ENCODE measurements at regions not wholly inside any gene's neighbourhood (a gene's known extent, or its start where the extent isn't known, plus 50 kb on each side); places are given as distances from the start of the nearest gene placed in this dataset.

GRCh38 chr6:25005010-25005409 is 69.2 kb upstream of the RIPOR2 start (continued):
- TF ChIP-seq STAT1 (conservative IDR thresholded peaks at IDR 0.05): no peak

- H3K79me2 ChIP-seq (ENCODE audit: control insufficient read depth, insufficient read depth, low read length): no peaks in the 10 kb centered on the region
- no peak overlapping the region for H2AFZ ChIP-seq (ENCODE audit: control insufficient read depth, low read depth, low read length)
- DNase-seq (ENCODE audit: low read depth, low spot score) (no peak), ATAC-seq (no peak), FAIRE-seq (no peak)
- POLR2A ChIA-PET: interaction anchor here (0.5 to 1.4 kb wide), 2 partner anchors 71 to 230 kb away, joined by 3 read pairs; partner anchors contain the start of gene RIPOR2
- no peaks in the 10 kb centered on the region for H3K27me3 ChIP-seq (replicated peaks in 1 of 2; ENCODE audit: control insufficient read depth in 2 of 2, insufficient read depth in 2 of 2, low read length in 1 of 2)
- H4K20me1 ChIP-seq (ENCODE audit: control insufficient read depth, insufficient read depth): no peaks in the 10 kb centered on the region
- RAD21 ChIA-PET (ENCODE audit: unreplicated experiment): interaction anchor here (0.8 to 4.6 kb wide), 13 partner anchors 8 to 150 kb away, joined by 3 to 25 read pairs (median 6); no protein-coding TSS in a partner anchor
- H3K4me2 ChIP-seq (ENCODE audit: control insufficient read depth, insufficient read depth): no peak overlapping the region
- H3K9ac ChIP-seq (ENCODE audit: control insufficient read depth, insufficient read depth, low read length): no peak overlapping the region
- H3K27ac ChIP-seq (ENCODE audit: control insufficient read depth, insufficient read depth): no peak overlapping the region
- CTCF ChIA-PET: interaction anchor here (1.1 to 8.3 kb wide), 9 partner anchors 11 to 150 kb away, joined by 4 to 64 read pairs (median 12); partner anchors contain the start of gene RIPOR2
- intact Hi-C loops (cut with micrococcal nuclease; ENCODE audit: unreplicated experiment) (no loop called here), in situ Hi-C loops (cut with MboI) (no loop called here)
- SMC1A ChIA-PET (ENCODE audit: uncharacterized antibody, unreplicated experiment): interaction anchor here (0.7 to 5.8 kb wide), 21 partner anchors 9 to 152 kb away, joined by 3 to 47 read pairs (median 6); no protein-coding TSS in a partner anchor
- H3K9me3 ChIP-seq (replicated peaks; ENCODE audit: control insufficient read depth, insufficient read depth, low read length): no peaks in the 10 kb centered on the region
- H3K36me3 ChIP-seq (ENCODE audit: control insufficient read depth in 2 of 2, insufficient read depth in 2 of 2, low read length in 1 of 2): no peaks in the 10 kb centered on the region
- no TSS peak for BruUV-seq (replicated peaks)
- 92% methylated on average over 1 of the region's 1 CpG for WGBS (ENCODE audit: insufficient coverage, insufficient replicate concordance, low lambda C conversion rate, missing lambda C conversion rate)
- TF ChIP-seq RB1 (IDR thresholded peaks at IDR 0.05; ENCODE audit: borderline replicate concordance): no peak
- TF ChIP-seq ZNF24 (IDR thresholded peaks at IDR 0.05): peak; percentile 73
- H3K4me3 ChIP-seq: no peak overlapping the region
- H3K4me1 ChIP-seq (ENCODE audit: control insufficient read depth, insufficient read depth, low read length): peaks cover 14% of the 10 kb centered on the region
These were observed 70.3 kb upstream of the RIPOR2 start for GRCh38 chr6:25006075-25006474.

- no TSS peak for BruUV-seq (replicated peaks)
- ChIA-PET RAD21 (ENCODE audit: unreplicated experiment) (interaction anchor here (0.8 to 4.6 kb wide), 15 partner anchors 9 to 157 kb away, joined by 3 to 25 read pairs (median 5); no protein-coding TSS in a partner anchor), SMC1A (ENCODE audit: uncharacterized antibody, unreplicated experiment) (interaction anchor here (0.5 to 5.8 kb wide), 24 partner anchors 8 to 591 kb away, joined by 3 to 47 read pairs (median 6); no protein-coding TSS in a partner anchor), POLR2A (interaction anchor here (0.5 to 1.4 kb wide), 3 partner anchors 36 to 230 kb away, joined by 3 to 5 read pairs (median 3); partner anchors contain the start of gene RIPOR2), CTCF (interaction anchor here (0.7 to 8.3 kb wide), 11 partner anchors 11 to 170 kb away, joined by 3 to 64 read pairs (median 9); partner anchors contain the start of gene RIPOR2)
- intact Hi-C loops (cut with micrococcal nuclease; ENCODE audit: unreplicated experiment): no loop called here
- ATAC-seq (peak; percentile 72), DNase-seq (ENCODE audit: low read depth, low spot score) (no peak), FAIRE-seq (no peak)
- peaks cover 14% of the 10 kb centered on the region for H3K4me1 ChIP-seq (ENCODE audit: control insufficient read depth, insufficient read depth, low read length)
- 0 out of 2 replicates have a peak overlapping the region, but pooled peaks have one; percentile 32 for H3K9ac ChIP-seq (ENCODE audit: control insufficient read depth, insufficient read depth, low read length)
- H3K4me2 ChIP-seq (ENCODE audit: control insufficient read depth, insufficient read depth): peak overlapping the region; percentile 82
- WGBS (ENCODE audit: insufficient coverage, insufficient replicate concordance, low lambda C conversion rate, missing lambda C conversion rate): 33% methylated on average over 3 of the region's 3 CpGs
- H3K27ac ChIP-seq (ENCODE audit: control insufficient read depth, insufficient read depth): peak overlapping the region; percentile 46; the same call in 1 of the 2 replicates
- H3K36me3 ChIP-seq (ENCODE audit: control insufficient read depth in 2 of 2, insufficient read depth in 2 of 2, low read length in 1 of 2): no peaks in the 10 kb centered on the region
- 0 out of 2 replicates have a peak overlapping the region, but pooled peaks have one; percentile 28 for H3K4me3 ChIP-seq
- no peaks in the 10 kb centered on the region for H3K27me3 ChIP-seq (replicated peaks in 1 of 2; ENCODE audit: control insufficient read depth in 2 of 2, insufficient read depth in 2 of 2, low read length in 1 of 2)
- H3K79me2 ChIP-seq (ENCODE audit: control insufficient read depth, insufficient read depth, low read length): no peaks in the 10 kb centered on the region
- peak overlapping the region; percentile 30 for H2AFZ ChIP-seq (ENCODE audit: control insufficient read depth, low read depth, low read length)
- no peaks in the 10 kb centered on the region for H4K20me1 ChIP-seq (ENCODE audit: control insufficient read depth, insufficient read depth)
- in situ Hi-C loops (cut with MboI): no loop called here
- H3K9me3 ChIP-seq (replicated peaks; ENCODE audit: control insufficient read depth, insufficient read depth, low read length): no peaks in the 10 kb centered on the region
- 0 out of 4 replicates have a peak, but pooled peaks of 1 of the 2 experiments have one; percentile 17 for TF ChIP-seq BHLHE40 (IDR thresholded peaks at IDR 0.05; ENCODE audit: borderline replicate concordance in 1 of 2, low read depth in 2 of 2, low read length in 1 of 2)
- no peak for TF ChIP-seq POLR2AphosphoS5 (IDR thresholded peaks at IDR 0.05; ENCODE audit: low read length)
- TF ChIP-seq BACH1 (IDR thresholded peaks at IDR 0.05; ENCODE audit: borderline replicate concordance): no peak
- TF ChIP-seq IKZF1 (conservative IDR thresholded peaks at IDR 0.05): peak; percentile 75
- TF ChIP-seq NR2F1 (conservative IDR thresholded peaks at IDR 0.05): no peak
- TF ChIP-seq SKIL (IDR thresholded peaks at IDR 0.05; ENCODE audit: low read depth, poor library complexity, severe bottlenecking): no peak
- TF ChIP-seq RELB (IDR thresholded peaks at IDR 0.05; ENCODE audit: low read depth): 0 out of 2 replicates have a peak, but pooled peaks have one; percentile 19
- no peak for TF ChIP-seq NR2C2 (IDR thresholded peaks at IDR 0.05; ENCODE audit: borderline replicate concordance, control insufficient read depth, insufficient read length, low read depth)
These were observed 70.8 kb upstream of the RIPOR2 start for GRCh38 chr6:25006565-25007001.

All from GM12878 (cell line).